ENCODE measurements at regions not wholly inside any gene's neighbourhood (a gene's known extent, or its start where the extent isn't known, plus 50 kb on each side); places are given as distances from the start of the nearest gene placed in this dataset.

- ATAC-seq = no peak
- Histone ChIP-seq H3K4me1 (no peaks in the 10 kb centered on the region), H3K27me3 (no peaks in the 10 kb centered on the region), H3K27ac (no peak overlapping the region), H3K4me3 (no peak overlapping the region), H3K36me3 (no peaks in the 10 kb centered on the region), H3K9me3 (no peaks in the 10 kb centered on the region)
- no peak for TF ChIP-seq POLR2A (IDR thresholded peaks at IDR 0.05)
- TF ChIP-seq CTCF (IDR thresholded peaks at IDR 0.05) = peak; percentile 17 to 62 (median 48)
- intact Hi-C loops (cut with DNase I) = no loop called here
- 72 to 78% (median 76%) methylated on average over 8 of the region's 8 CpGs for WGBS, 4 donors
- no peak for DNase-seq
Measured at GRCh38 chr18:28961669-28962228, 784.8 kb upstream of the CDH2 start.

GRCh38 chr18:28960146-28960545, 783.2 kb upstream of the CDH2 start:
- WGBS, 4 donors = 50 to 66% (median 54%) methylated on average over 2 of the region's 2 CpGs
- ATAC-seq (no peak), DNase-seq (no peak)
- H3K9me3 ChIP-seq = peaks cover 0 to 3% (median 0%) of the 10 kb centered on the region in 12 donors
- intact Hi-C loops (cut with DNase I) = no loop called here
- H3K4me1 ChIP-seq = no peaks in the 10 kb centered on the region
- H3K36me3 ChIP-seq = no peaks in the 10 kb centered on the region
- no peaks in the 10 kb centered on the region for H3K27me3 ChIP-seq
- no peak for TF ChIP-seq POLR2A (IDR thresholded peaks at IDR 0.05)
- TF ChIP-seq CTCF (IDR thresholded peaks at IDR 0.05) = no peak
- no peak overlapping the region for H3K4me3 ChIP-seq
- no peak overlapping the region for H3K27ac ChIP-seq

DNA sequence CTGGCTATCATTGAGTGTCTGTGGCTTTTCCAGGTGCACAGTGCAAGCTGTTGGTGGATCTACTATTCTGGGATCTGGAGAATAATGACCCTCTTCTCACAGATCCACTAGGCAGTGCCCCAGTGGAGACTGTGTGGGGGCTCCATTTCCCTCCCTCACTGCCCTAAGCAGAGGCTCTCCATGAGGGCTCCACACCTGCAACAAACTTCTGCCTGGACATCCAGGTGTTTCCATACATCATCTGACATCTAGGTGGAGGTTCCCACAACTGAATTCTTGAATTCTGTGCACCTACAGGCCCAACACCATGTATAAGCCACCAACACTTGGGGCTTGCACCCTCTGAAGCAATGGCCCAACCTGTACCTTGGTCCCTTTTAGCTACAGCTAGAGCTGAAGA, 775.4 kb upstream of the CDH2 start:
- no peak for DNase-seq
- ATAC-seq = no peak
- Histone ChIP-seq H3K27me3 (no peaks in the 10 kb centered on the region), H3K9me3 (peaks cover 0 to 17% (median 0%) of the 10 kb centered on the region in 12 donors), H3K27ac (no peak overlapping the region), H3K36me3 (no peaks in the 10 kb centered on the region), H3K4me1 (no peaks in the 10 kb centered on the region), H3K4me3 (no peak overlapping the region)
- no peak for TF ChIP-seq POLR2A (IDR thresholded peaks at IDR 0.05)
- no peak for TF ChIP-seq CTCF (IDR thresholded peaks at IDR 0.05)
- intact Hi-C loops (cut with DNase I) = no loop called here

GRCh38 chr18:28947900-28948299, 771.0 kb upstream of the CDH2 start:
- intact Hi-C loops (cut with DNase I) = no loop called here
- WGBS, 4 donors = 66 to 78% (median 71%) methylated on average over 1 of the region's 1 CpG
- ATAC-seq (no peak), DNase-seq (no peak)
- no peaks in the 10 kb centered on the region for H3K4me1 ChIP-seq
- no peaks in the 10 kb centered on the region for H3K36me3 ChIP-seq
- H3K9me3 ChIP-seq = peaks cover 0 to 15% (median 0%) of the 10 kb centered on the region in 12 donors
- no peaks in the 10 kb centered on the region for H3K27me3 ChIP-seq
- TF ChIP-seq POLR2A (IDR thresholded peaks at IDR 0.05) (no peak), CTCF (IDR thresholded peaks at IDR 0.05) (no peak)
- H3K27ac ChIP-seq = no peak overlapping the region
- H3K4me3 ChIP-seq = no peak overlapping the region

Measured in heart left ventricle (tissue), 16 donors.